ENCODE measurements at regions not wholly inside any gene's neighbourhood (a gene's known extent, or its start where the extent isn't known, plus 50 kb on each side); places are given as distances from the start of the nearest gene placed in this dataset.
"Not testable (repeated sequence)": the region's sequence is repeated elsewhere in the genome, so short reads cannot be mapped to it uniquely, and the experiment has no call there.

GRCh38 chr6:100228437-100228833 is 234.4 kb upstream of the MCHR2 start:
- Histone ChIP-seq H3K4me1 (ENCODE audit: control insufficient read depth, insufficient read depth, low read length) (peaks cover 16% of the 10 kb centered on the region), H3K36me3 (ENCODE audit: control insufficient read depth, insufficient read depth, low read length) (no peaks in the 10 kb centered on the region), H3K4me3 (ENCODE audit: low read depth, low read length) (peak overlapping the region; percentile 52), H3K27ac (ENCODE audit: low read depth, low read length) (no peak overlapping the region), H3K9me3 (ENCODE audit: control insufficient read depth, insufficient read depth, low read depth, low read length) (no peaks in the 10 kb centered on the region), H3K9ac (ENCODE audit: low read length) (no peak overlapping the region), H3K27me3 (ENCODE audit: control insufficient read depth, insufficient read depth, low read length) (no peaks in the 10 kb centered on the region)

GRCh38 chr6:100226811-100227210 is 232.8 kb upstream of the MCHR2 start:
- Histone ChIP-seq H3K9me3 (ENCODE audit: control insufficient read depth, insufficient read depth, low read depth, low read length) (no peaks in the 10 kb centered on the region), H3K9ac (ENCODE audit: low read length) (no peak overlapping the region), H3K27me3 (ENCODE audit: control insufficient read depth, insufficient read depth, low read length) (no peaks in the 10 kb centered on the region), H3K27ac (ENCODE audit: low read depth, low read length) (no peak overlapping the region), H3K4me1 (ENCODE audit: control insufficient read depth, insufficient read depth, low read length) (peaks cover 16% of the 10 kb centered on the region), H3K4me3 (ENCODE audit: low read depth, low read length) (no peak overlapping the region), H3K36me3 (ENCODE audit: control insufficient read depth, insufficient read depth, low read length) (no peaks in the 10 kb centered on the region)

GRCh38 chr6:100223952-100224351 is 229.9 kb upstream of the MCHR2 start:
- not testable (repeated sequence) for H3K36me3 ChIP-seq (ENCODE audit: control insufficient read depth, insufficient read depth, low read length); H3K4me3 ChIP-seq (ENCODE audit: low read depth, low read length); H3K4me1 ChIP-seq (ENCODE audit: control insufficient read depth, insufficient read depth, low read length); H3K27me3 ChIP-seq (ENCODE audit: control insufficient read depth, insufficient read depth, low read length); H3K9ac ChIP-seq (ENCODE audit: low read length); H3K27ac ChIP-seq (ENCODE audit: low read depth, low read length); H3K9me3 ChIP-seq (ENCODE audit: control insufficient read depth, insufficient read depth, low read depth, low read length)

- H3K4me1 ChIP-seq (ENCODE audit: control insufficient read depth, insufficient read depth, low read length), result no peaks in the 10 kb centered on the region
- H3K36me3 ChIP-seq (ENCODE audit: control insufficient read depth, insufficient read depth, low read length), result no peaks in the 10 kb centered on the region
- H3K27ac ChIP-seq (ENCODE audit: low read depth, low read length), result no peak overlapping the region
- no peaks in the 10 kb centered on the region for H3K27me3 ChIP-seq (ENCODE audit: control insufficient read depth, insufficient read depth, low read length)
- no peak overlapping the region for H3K9ac ChIP-seq (ENCODE audit: low read length)
- no peak overlapping the region for H3K4me3 ChIP-seq (ENCODE audit: low read depth, low read length)
- no peaks in the 10 kb centered on the region for H3K9me3 ChIP-seq (ENCODE audit: control insufficient read depth, insufficient read depth, low read depth, low read length)
Observed at GRCh38 chr6:100220543-100220942, 226.5 kb upstream of the MCHR2 start.

- no peaks in the 10 kb centered on the region for H3K9me3 ChIP-seq (ENCODE audit: control insufficient read depth, insufficient read depth, low read depth, low read length)
- no peaks in the 10 kb centered on the region for H3K36me3 ChIP-seq (ENCODE audit: control insufficient read depth, insufficient read depth, low read length)
Observed at GRCh38 chr6:100217225-100218012, 223.4 kb upstream of the MCHR2 start.

GRCh38 chr6:100216760-100217159 is 222.7 kb upstream of the MCHR2 start:
- Histone ChIP-seq H3K36me3 (ENCODE audit: control insufficient read depth, insufficient read depth, low read length) (no peaks in the 10 kb centered on the region), H3K4me1 (ENCODE audit: control insufficient read depth, insufficient read depth, low read length) (no peaks in the 10 kb centered on the region), H3K27ac (ENCODE audit: low read depth, low read length) (no peak overlapping the region), H3K27me3 (ENCODE audit: control insufficient read depth, insufficient read depth, low read length) (no peaks in the 10 kb centered on the region), H3K9ac (ENCODE audit: low read length) (no peak overlapping the region), H3K9me3 (ENCODE audit: control insufficient read depth, insufficient read depth, low read depth, low read length) (no peaks in the 10 kb centered on the region), H3K4me3 (ENCODE audit: low read depth, low read length) (no peak overlapping the region)

More at GRCh38 chr6:100217225-100218012, 223.4 kb upstream of the MCHR2 start:
- H3K4me3 ChIP-seq (ENCODE audit: low read depth, low read length), result no peak overlapping the region
- no peak overlapping the region for H3K27ac ChIP-seq (ENCODE audit: low read depth, low read length)
- H3K4me1 ChIP-seq (ENCODE audit: control insufficient read depth, insufficient read depth, low read length), result no peaks in the 10 kb centered on the region
- no peak overlapping the region for H3K9ac ChIP-seq (ENCODE audit: low read length)
- H3K27me3 ChIP-seq (ENCODE audit: control insufficient read depth, insufficient read depth, low read length), result no peaks in the 10 kb centered on the region

GRCh38 chr6:100212131-100212530 is 218.1 kb upstream of the MCHR2 start:
- Histone ChIP-seq H3K36me3 (ENCODE audit: control insufficient read depth, insufficient read depth, low read length) (no peaks in the 10 kb centered on the region), H3K4me3 (ENCODE audit: low read depth, low read length) (no peak overlapping the region), H3K4me1 (ENCODE audit: control insufficient read depth, insufficient read depth, low read length) (no peaks in the 10 kb centered on the region), H3K9me3 (ENCODE audit: control insufficient read depth, insufficient read depth, low read depth, low read length) (no peaks in the 10 kb centered on the region), H3K27ac (ENCODE audit: low read depth, low read length) (no peak overlapping the region), H3K27me3 (ENCODE audit: control insufficient read depth, insufficient read depth, low read length) (no peaks in the 10 kb centered on the region), H3K9ac (ENCODE audit: low read length) (no peak overlapping the region)

- H3K36me3 ChIP-seq (ENCODE audit: control insufficient read depth, insufficient read depth, low read length), result no peaks in the 10 kb centered on the region
Observed at GRCh38 chr6:100210137-100211117, 216.4 kb upstream of the MCHR2 start.

GRCh38 chr6:100209323-100210136 is 215.5 kb upstream of the MCHR2 start:
- Histone ChIP-seq H3K4me3 (ENCODE audit: low read depth, low read length) (no peak overlapping the region), H3K36me3 (ENCODE audit: control insufficient read depth, insufficient read depth, low read length) (no peaks in the 10 kb centered on the region), H3K4me1 (ENCODE audit: control insufficient read depth, insufficient read depth, low read length) (no peaks in the 10 kb centered on the region), H3K27me3 (ENCODE audit: control insufficient read depth, insufficient read depth, low read length) (no peaks in the 10 kb centered on the region), H3K9ac (ENCODE audit: low read length) (no peak overlapping the region), H3K27ac (ENCODE audit: low read depth, low read length) (no peak overlapping the region), H3K9me3 (ENCODE audit: control insufficient read depth, insufficient read depth, low read depth, low read length) (no peaks in the 10 kb centered on the region)

More at GRCh38 chr6:100210137-100211117, 216.4 kb upstream of the MCHR2 start:
- Histone ChIP-seq H3K9ac (ENCODE audit: low read length) (no peak overlapping the region), H3K4me3 (ENCODE audit: low read depth, low read length) (no peak overlapping the region), H3K27me3 (ENCODE audit: control insufficient read depth, insufficient read depth, low read length) (no peaks in the 10 kb centered on the region), H3K27ac (ENCODE audit: low read depth, low read length) (no peak overlapping the region), H3K9me3 (ENCODE audit: control insufficient read depth, insufficient read depth, low read depth, low read length) (no peaks in the 10 kb centered on the region), H3K4me1 (ENCODE audit: control insufficient read depth, insufficient read depth, low read length) (no peaks in the 10 kb centered on the region)

- H3K36me3 ChIP-seq (ENCODE audit: control insufficient read depth, insufficient read depth, low read length), result no peaks in the 10 kb centered on the region
- H3K9me3 ChIP-seq (ENCODE audit: control insufficient read depth, insufficient read depth, low read depth, low read length), result 0 out of 2 replicates have a peak, but pooled peaks cover 5% of the 10 kb centered on the region
- no peak overlapping the region for H3K27ac ChIP-seq (ENCODE audit: low read depth, low read length)
- H3K4me3 ChIP-seq (ENCODE audit: low read depth, low read length), result no peak overlapping the region
- H3K9ac ChIP-seq (ENCODE audit: low read length), result no peak overlapping the region
- H3K4me1 ChIP-seq (ENCODE audit: control insufficient read depth, insufficient read depth, low read length), result no peaks in the 10 kb centered on the region
- no peaks in the 10 kb centered on the region for H3K27me3 ChIP-seq (ENCODE audit: control insufficient read depth, insufficient read depth, low read length)
Observed at GRCh38 chr6:100203400-100203799, 209.4 kb upstream of the MCHR2 start.
